GM23248 (cell line): ENCODE measurements at regions not wholly inside any gene's neighbourhood (a gene's known extent, or its start where the extent isn't known, plus 50 kb on each side); places are given as distances from the start of the nearest gene placed in this dataset.

ENCODE experiments used
- EZH2 ChIP-seq: fragments of 200-600 bp; sonication (generic); IDR thresholded peaks from 2 replicates; pipeline ENCODE4 v1.6.1; 2018; ENCODE audit warnings: antibody characterized with exemption, mild to moderate bottlenecking; ENCODE audit not compliant: insufficient read depth, poor library complexity, severe bottlenecking
- EZH2phosphoT487 ChIP-seq: fragments of 200-600 bp; sonication (generic); IDR thresholded peaks from 2 replicates; pipeline ENCODE4 v1.6.1; 2018; ENCODE audit warnings: antibody characterized with exemption, moderate library complexity, mild to moderate bottlenecking, low read depth; ENCODE audit not compliant: insufficient read depth

- TF ChIP-seq EZH2phosphoT487 (no peak), EZH2 (no peak)
Observed at GRCh38 chr7:15854841-15855524, 168.5 kb upstream of the MEOX2 start.
